GM23338 (cell line): ENCODE measurements at regions not wholly inside any gene's neighbourhood (a gene's known extent, or its start where the extent isn't known, plus 50 kb on each side); places are given as distances from the start of the nearest gene placed in this dataset.

Source experiments
- ATAC-seq: fragments of 200-7000 bp; cut with Tn5 transposase; 3 replicates; pipeline ENCODE4 v1.9.1; 2020
- DNase-seq: peaks from one replicate; pipeline ENCODE4 v3.0.0-alpha.2; 2015; ENCODE audit warnings: low spot score
- H2AFZ ChIP-seq: fragments of 200-600 bp; sonication (generic); 2 replicates; pipeline ENCODE4 v1.8.0; 2016; ENCODE audit warnings: antibody characterized with exemption, mild to moderate bottlenecking, moderate library complexity
- H3F3A ChIP-seq: fragments of 200-600 bp; sonication (generic); replicated peaks from 2 replicates; pipeline ENCODE4 v1.8.0; 2017; ENCODE audit warnings: antibody characterized with exemption, mixed run types, low read depth
- H3K27ac ChIP-seq: fragments of 200-600 bp; sonication (generic); 2 replicates; pipeline ENCODE4 v1.6.1; 2016; ENCODE audit warnings: low read depth
- H3K27me3 ChIP-seq: fragments of 200-600 bp; sonication (generic); 2 replicates; pipeline ENCODE4 v1.8.0; 2016; ENCODE audit warnings: mild to moderate bottlenecking, mixed run types, moderate library complexity; ENCODE audit not compliant: insufficient read depth
- H3K36me3 ChIP-seq: fragments of 200-600 bp; sonication (generic); 2 replicates; pipeline ENCODE4 v1.8.0; 2016; ENCODE audit warnings: mild to moderate bottlenecking; ENCODE audit not compliant: insufficient read depth
- H3K4me1 ChIP-seq: fragments of 200-600 bp; sonication (generic); 2 replicates; pipeline ENCODE4 v1.8.0; 2016; ENCODE audit warnings: mild to moderate bottlenecking, moderate library complexity; ENCODE audit not compliant: insufficient read depth
- H3K4me2 ChIP-seq: fragments of 200-600 bp; sonication (generic); 2 replicates; pipeline ENCODE4 v1.7.1; 2017; ENCODE audit warnings: mixed run types
- H3K4me3 ChIP-seq: fragments of 200-600 bp; sonication (generic); 2 replicates; pipeline ENCODE4 v1.6.1; 2016; ENCODE audit warnings: mixed run types
- H3K79me2 ChIP-seq: fragments of 200-600 bp; sonication (generic); replicated peaks from 2 replicates; pipeline ENCODE4 v1.8.0; 2017; ENCODE audit warnings: mild to moderate bottlenecking; ENCODE audit not compliant: insufficient read depth
- H3K9me2 ChIP-seq: fragments of 200-600 bp; sonication (generic); 2 replicates; pipeline ENCODE4 v1.8.0; 2017; ENCODE audit not compliant: insufficient read depth
- H4K20me1 ChIP-seq: fragments of 200-600 bp; sonication (generic); replicated peaks from 2 replicates; pipeline ENCODE4 v1.8.0; 2017; ENCODE audit warnings: mild to moderate bottlenecking; ENCODE audit not compliant: insufficient read depth
- H3K27ac Mint-ChIP-seq: 2 replicates; pipeline ENCODE4 v1.8.0; 2020; ENCODE audit warnings: inconsistent platforms, mild to moderate bottlenecking, moderate library complexity, mixed read lengths
- H3K27me3 Mint-ChIP-seq: 3 replicates; pipeline ENCODE4 v1.8.0; 2022; ENCODE audit warnings: low read depth, mild to moderate bottlenecking, moderate library complexity, mixed read lengths, inconsistent platforms; ENCODE audit not compliant: insufficient read depth, poor library complexity
- H3K36me3 Mint-ChIP-seq: 3 replicates; pipeline ENCODE4 v1.8.0; 2021; ENCODE audit warnings: low read depth, mild to moderate bottlenecking, inconsistent platforms, moderate library complexity, mixed read lengths
- H3K4me1 Mint-ChIP-seq: 3 replicates; pipeline ENCODE4 v1.8.0; 2020; ENCODE audit warnings: mild to moderate bottlenecking, inconsistent platforms, mixed read lengths
- H3K4me3 Mint-ChIP-seq: 3 replicates; pipeline ENCODE4 v1.8.0; 2021; ENCODE audit warnings: moderate library complexity, mild to moderate bottlenecking, inconsistent platforms, mixed read lengths
- H3K9me3 Mint-ChIP-seq: 3 replicates; pipeline ENCODE4 v1.8.0; 2020; ENCODE audit warnings: moderate library complexity, mild to moderate bottlenecking, inconsistent platforms, mixed read lengths
- EZH2phosphoT487 ChIP-seq: fragments of 200-600 bp; sonication (generic); IDR thresholded peaks from one replicate; pipeline ENCODE4 v1.8.1; 2018; ENCODE audit warnings: antibody characterized with exemption; ENCODE audit not compliant: unreplicated experiment
- NANOG ChIP-seq: IDR thresholded peaks from 2 replicates; pipeline ENCODE4 v1.6.1; 2016; ENCODE audit warnings: antibody characterized with exemption, borderline replicate concordance
- ZNF114 ChIP-seq: fragments of 250-450 bp; sonication (Bioruptor Pico); IDR thresholded peaks from 2 replicates; pipeline ENCODE4 v1.5.0; 2020; ENCODE audit warnings: mild to moderate bottlenecking, moderate library complexity
- ZNF331 ChIP-seq: fragments of 250-450 bp; sonication (Bioruptor Pico); IDR thresholded peaks from 2 replicates; pipeline ENCODE4 v1.5.0; 2020; ENCODE audit warnings: low read depth, mild to moderate bottlenecking, moderate library complexity
- TF ChIP-seq, protein P1 (sequence below): fragments of 250-450 bp; sonication (Bioruptor Pico); IDR thresholded peaks from 2 replicates; pipeline ENCODE4 v1.5.0; 2020; ENCODE audit warnings: mild to moderate bottlenecking, moderate library complexity
- TF ChIP-seq, protein P2 (sequence below), 2 experiments: fragments of 200-600 bp in 1 of 2; sonication (generic) in 1 of 2; conservative IDR thresholded peaks; 2 replicates each; pipeline versions ENCODE4 v1.5.1 to v1.6.1; 2016 to 2017; ENCODE audit warnings: antibody characterized with exemption in 2 of 2, low read depth in 2 of 2, mild to moderate bottlenecking in 2 of 2, moderate library complexity in 1 of 2
- TF ChIP-seq, protein P3 (sequence below): IDR thresholded peaks from one replicate; pipeline ENCODE4 v1.6.1; 2018; ENCODE audit warnings: antibody characterized with exemption; ENCODE audit not compliant: unreplicated experiment

DNA sequence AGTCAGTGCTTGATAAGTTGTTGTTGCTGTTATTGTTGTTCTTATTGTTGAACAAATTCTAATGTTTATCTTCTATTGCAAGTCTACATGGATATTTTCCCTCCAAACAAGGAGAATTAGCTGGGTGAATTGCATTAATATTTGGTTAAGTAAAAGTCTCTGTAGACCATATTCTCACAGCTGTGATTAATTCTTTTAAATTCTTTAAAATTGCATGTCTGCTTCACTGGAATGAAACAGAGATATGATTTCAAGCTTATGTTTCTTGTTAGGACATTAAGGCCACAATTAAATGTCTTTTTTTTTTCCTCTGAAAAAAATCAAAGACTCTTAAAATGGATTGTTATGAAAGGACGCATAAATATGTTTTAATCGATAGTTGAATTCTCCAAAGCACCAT is 153.4 kb downstream of the EBLN2 start (continued):
- TF ChIP-seq ZNF331 (CRISPR knock-in tag) (no peak), NANOG (no peak), EZH2phosphoT487 (no peak)
- TF ChIP-seq, protein P1, sequence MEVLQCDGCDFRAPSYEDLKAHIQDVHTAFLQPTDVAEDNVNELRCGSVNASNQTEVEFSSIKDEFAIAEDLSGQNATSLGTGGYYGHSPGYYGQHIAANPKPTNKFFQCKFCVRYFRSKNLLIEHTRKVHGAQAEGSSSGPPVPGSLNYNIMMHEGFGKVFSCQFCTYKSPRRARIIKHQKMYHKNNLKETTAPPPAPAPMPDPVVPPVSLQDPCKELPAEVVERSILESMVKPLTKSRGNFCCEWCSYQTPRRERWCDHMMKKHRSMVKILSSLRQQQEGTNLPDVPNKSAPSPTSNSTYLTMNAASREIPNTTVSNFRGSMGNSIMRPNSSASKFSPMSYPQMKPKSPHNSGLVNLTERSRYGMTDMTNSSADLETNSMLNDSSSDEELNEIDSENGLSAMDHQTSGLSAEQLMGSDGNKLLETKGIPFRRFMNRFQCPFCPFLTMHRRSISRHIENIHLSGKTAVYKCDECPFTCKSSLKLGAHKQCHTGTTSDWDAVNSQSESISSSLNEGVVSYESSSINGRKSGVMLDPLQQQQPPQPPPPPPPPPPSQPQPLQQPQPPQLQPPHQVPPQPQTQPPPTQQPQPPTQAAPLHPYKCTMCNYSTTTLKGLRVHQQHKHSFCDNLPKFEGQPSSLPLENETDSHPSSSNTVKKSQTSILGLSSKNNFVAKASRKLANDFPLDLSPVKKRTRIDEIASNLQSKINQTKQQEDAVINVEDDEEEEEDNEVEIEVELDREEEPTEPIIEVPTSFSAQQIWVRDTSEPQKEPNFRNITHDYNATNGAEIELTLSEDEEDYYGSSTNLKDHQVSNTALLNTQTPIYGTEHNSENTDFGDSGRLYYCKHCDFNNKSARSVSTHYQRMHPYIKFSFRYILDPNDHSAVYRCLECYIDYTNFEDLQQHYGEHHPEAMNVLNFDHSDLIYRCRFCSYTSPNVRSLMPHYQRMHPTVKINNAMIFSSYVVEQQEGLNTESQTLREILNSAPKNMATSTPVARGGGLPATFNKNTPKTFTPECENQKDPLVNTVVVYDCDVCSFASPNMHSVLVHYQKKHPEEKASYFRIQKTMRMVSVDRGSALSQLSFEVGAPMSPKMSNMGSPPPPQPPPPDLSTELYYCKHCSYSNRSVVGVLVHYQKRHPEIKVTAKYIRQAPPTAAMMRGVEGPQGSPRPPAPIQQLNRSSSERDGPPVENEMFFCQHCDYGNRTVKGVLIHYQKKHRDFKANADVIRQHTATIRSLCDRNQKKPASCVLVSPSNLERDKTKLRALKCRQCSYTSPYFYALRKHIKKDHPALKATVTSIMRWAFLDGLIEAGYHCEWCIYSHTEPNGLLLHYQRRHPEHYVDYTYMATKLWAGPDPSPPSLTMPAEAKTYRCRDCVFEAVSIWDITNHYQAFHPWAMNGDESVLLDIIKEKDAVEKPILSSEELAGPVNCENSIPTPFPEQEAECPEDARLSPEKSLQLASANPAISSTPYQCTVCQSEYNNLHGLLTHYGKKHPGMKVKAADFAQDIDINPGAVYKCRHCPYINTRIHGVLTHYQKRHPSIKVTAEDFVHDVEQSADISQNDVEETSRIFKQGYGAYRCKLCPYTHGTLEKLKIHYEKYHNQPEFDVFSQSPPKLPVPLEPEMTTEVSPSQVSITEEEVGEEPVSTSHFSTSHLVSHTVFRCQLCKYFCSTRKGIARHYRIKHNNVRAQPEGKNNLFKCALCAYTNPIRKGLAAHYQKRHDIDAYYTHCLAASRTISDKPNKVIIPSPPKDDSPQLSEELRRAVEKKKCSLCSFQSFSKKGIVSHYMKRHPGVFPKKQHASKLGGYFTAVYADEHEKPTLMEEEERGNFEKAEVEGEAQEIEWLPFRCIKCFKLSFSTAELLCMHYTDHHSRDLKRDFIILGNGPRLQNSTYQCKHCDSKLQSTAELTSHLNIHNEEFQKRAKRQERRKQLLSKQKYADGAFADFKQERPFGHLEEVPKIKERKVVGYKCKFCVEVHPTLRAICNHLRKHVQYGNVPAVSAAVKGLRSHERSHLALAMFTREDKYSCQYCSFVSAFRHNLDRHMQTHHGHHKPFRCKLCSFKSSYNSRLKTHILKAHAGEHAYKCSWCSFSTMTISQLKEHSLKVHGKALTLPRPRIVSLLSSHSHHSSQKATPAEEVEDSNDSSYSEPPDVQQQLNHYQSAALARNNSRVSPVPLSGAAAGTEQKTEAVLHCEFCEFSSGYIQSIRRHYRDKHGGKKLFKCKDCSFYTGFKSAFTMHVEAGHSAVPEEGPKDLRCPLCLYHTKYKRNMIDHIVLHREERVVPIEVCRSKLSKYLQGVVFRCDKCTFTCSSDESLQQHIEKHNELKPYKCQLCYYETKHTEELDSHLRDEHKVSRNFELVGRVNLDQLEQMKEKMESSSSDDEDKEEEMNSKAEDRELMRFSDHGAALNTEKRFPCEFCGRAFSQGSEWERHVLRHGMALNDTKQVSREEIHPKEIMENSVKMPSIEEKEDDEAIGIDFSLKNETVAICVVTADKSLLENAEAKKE (CRISPR knock-in tag), result no peak
- TF ChIP-seq, protein P2, sequence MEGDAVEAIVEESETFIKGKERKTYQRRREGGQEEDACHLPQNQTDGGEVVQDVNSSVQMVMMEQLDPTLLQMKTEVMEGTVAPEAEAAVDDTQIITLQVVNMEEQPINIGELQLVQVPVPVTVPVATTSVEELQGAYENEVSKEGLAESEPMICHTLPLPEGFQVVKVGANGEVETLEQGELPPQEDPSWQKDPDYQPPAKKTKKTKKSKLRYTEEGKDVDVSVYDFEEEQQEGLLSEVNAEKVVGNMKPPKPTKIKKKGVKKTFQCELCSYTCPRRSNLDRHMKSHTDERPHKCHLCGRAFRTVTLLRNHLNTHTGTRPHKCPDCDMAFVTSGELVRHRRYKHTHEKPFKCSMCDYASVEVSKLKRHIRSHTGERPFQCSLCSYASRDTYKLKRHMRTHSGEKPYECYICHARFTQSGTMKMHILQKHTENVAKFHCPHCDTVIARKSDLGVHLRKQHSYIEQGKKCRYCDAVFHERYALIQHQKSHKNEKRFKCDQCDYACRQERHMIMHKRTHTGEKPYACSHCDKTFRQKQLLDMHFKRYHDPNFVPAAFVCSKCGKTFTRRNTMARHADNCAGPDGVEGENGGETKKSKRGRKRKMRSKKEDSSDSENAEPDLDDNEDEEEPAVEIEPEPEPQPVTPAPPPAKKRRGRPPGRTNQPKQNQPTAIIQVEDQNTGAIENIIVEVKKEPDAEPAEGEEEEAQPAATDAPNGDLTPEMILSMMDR (conservative IDR thresholded peaks at IDR 0.05; ENCODE audit: low read depth in 2 of 2), result no peak

DNA sequence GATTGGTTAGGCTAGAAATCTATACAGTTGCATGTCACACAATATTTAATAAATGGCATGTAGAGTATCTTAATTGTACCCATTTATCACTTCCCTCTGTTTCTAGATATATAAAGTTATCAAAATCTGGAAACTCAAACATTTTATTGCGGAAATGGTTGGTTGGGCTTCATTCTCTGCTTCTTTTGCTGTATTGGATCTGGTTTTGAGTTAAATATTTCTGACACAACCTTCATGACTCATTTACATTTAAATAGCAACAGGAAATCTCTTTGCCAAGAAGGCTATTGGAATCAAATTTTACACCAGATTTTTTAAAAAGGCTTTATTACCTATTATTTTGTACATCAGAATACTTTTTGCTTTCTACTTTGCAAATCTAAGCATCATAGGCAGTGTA is 153.8 kb downstream of the EBLN2 start:
- H4K20me1 ChIP-seq, result no peaks in the 10 kb centered on the region
- no peak overlapping the region for H3K4me2 ChIP-seq
- H3K4me3 Mint-ChIP-seq, result no peak overlapping the region
- no peaks in the 10 kb centered on the region for H3K79me2 ChIP-seq
- H3K27ac ChIP-seq, result no peak overlapping the region
- no peaks in the 10 kb centered on the region for H3K4me1 ChIP-seq
- H3K9me3 Mint-ChIP-seq, result 0 out of 3 replicates have a peak, but pooled peaks cover 2% of the 10 kb centered on the region
- TF ChIP-seq EZH2phosphoT487 (no peak), NANOG (no peak), ZNF114 (CRISPR knock-in tag) (no peak), ZNF331 (CRISPR knock-in tag) (no peak)
- TF ChIP-seq, protein P3, sequence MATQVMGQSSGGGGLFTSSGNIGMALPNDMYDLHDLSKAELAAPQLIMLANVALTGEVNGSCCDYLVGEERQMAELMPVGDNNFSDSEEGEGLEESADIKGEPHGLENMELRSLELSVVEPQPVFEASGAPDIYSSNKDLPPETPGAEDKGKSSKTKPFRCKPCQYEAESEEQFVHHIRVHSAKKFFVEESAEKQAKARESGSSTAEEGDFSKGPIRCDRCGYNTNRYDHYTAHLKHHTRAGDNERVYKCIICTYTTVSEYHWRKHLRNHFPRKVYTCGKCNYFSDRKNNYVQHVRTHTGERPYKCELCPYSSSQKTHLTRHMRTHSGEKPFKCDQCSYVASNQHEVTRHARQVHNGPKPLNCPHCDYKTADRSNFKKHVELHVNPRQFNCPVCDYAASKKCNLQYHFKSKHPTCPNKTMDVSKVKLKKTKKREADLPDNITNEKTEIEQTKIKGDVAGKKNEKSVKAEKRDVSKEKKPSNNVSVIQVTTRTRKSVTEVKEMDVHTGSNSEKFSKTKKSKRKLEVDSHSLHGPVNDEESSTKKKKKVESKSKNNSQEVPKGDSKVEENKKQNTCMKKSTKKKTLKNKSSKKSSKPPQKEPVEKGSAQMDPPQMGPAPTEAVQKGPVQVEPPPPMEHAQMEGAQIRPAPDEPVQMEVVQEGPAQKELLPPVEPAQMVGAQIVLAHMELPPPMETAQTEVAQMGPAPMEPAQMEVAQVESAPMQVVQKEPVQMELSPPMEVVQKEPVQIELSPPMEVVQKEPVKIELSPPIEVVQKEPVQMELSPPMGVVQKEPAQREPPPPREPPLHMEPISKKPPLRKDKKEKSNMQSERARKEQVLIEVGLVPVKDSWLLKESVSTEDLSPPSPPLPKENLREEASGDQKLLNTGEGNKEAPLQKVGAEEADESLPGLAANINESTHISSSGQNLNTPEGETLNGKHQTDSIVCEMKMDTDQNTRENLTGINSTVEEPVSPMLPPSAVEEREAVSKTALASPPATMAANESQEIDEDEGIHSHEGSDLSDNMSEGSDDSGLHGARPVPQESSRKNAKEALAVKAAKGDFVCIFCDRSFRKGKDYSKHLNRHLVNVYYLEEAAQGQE, result no peak
- DNase-seq, result no peak
- H3K4me3 ChIP-seq, result no peak overlapping the region
- H3F3A ChIP-seq, result no peaks in the 10 kb centered on the region
- no peaks in the 10 kb centered on the region for H3K27me3 ChIP-seq
- no peaks in the 10 kb centered on the region for H3K36me3 ChIP-seq
- H3K9me2 ChIP-seq, result no peaks in the 10 kb centered on the region; the same call in 1 of the 2 replicates
- ATAC-seq, result no peak
- H3K4me1 Mint-ChIP-seq, result no peaks in the 10 kb centered on the region
- H3K36me3 Mint-ChIP-seq, result no peaks in the 10 kb centered on the region
- no peak overlapping the region for H3K27ac Mint-ChIP-seq
- H2AFZ ChIP-seq, result no peak overlapping the region
- no peaks in the 10 kb centered on the region for H3K27me3 Mint-ChIP-seq
